ENCODE measurements at regions not wholly inside any gene's neighbourhood (a gene's known extent, or its start where the extent isn't known, plus 50 kb on each side); places are given as distances from the start of the nearest gene placed in this dataset.

DNA sequence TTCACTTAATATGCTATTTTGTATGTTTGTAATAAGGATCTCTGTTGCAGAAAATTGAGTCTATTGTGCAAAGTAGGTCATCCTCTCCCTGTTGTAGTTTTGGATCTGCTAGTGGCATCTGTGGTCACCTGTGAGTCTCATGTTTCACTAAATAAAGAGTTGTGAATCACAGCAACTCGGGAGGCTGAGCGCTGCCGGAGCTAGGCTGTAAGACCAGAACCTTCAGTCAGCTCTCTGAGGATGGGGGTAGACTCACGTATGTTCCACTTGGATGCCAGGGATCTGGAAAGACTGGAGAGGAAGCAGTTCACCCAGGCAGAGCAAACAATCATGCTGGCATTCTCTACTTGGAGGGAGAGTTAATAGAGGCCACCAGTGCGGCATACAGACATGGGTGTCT is 187.3 kb upstream of the FOXA2 start:
- RAD21 ChIA-PET (ENCODE audit: unreplicated experiment) = no interaction called here
- intact Hi-C loops (cut with micrococcal nuclease; ENCODE audit: unreplicated experiment) = no loop called here

More for the DNA sequence above, 187.3 kb upstream of the FOXA2 start:
- 17% methylated on average over 5 of the region's 5 CpGs for WGBS (ENCODE audit: insufficient coverage, insufficient replicate concordance, low lambda C conversion rate, missing lambda C conversion rate)
- ATAC-seq (no peak), FAIRE-seq (no peak), DNase-seq (ENCODE audit: low read depth, low spot score) (no peak)
- BruUV-seq (replicated peaks) = no TSS peak
- H4K20me1 ChIP-seq (ENCODE audit: control insufficient read depth, insufficient read depth) = no peaks in the 10 kb centered on the region
- H3K4me2 ChIP-seq (ENCODE audit: control insufficient read depth, insufficient read depth) = no peak overlapping the region
- H3K4me1 ChIP-seq (ENCODE audit: control insufficient read depth, insufficient read depth, low read length) = no peaks in the 10 kb centered on the region
- TF ChIP-seq, protein P1, sequence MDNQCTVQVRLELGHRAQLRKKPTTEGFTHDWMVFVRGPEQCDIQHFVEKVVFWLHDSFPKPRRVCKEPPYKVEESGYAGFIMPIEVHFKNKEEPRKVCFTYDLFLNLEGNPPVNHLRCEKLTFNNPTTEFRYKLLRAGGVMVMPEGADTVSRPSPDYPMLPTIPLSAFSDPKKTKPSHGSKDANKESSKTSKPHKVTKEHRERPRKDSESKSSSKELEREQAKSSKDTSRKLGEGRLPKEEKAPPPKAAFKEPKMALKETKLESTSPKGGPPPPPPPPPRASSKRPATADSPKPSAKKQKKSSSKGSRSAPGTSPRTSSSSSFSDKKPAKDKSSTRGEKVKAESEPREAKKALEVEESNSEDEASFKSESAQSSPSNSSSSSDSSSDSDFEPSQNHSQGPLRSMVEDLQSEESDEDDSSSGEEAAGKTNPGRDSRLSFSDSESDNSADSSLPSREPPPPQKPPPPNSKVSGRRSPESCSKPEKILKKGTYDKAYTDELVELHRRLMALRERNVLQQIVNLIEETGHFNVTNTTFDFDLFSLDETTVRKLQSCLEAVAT (IDR thresholded peaks at IDR 0.05) = no peak
- no peak for TF ChIP-seq CREM (IDR thresholded peaks at IDR 0.05; ENCODE audit: low read depth)
- TF ChIP-seq, protein P2, sequence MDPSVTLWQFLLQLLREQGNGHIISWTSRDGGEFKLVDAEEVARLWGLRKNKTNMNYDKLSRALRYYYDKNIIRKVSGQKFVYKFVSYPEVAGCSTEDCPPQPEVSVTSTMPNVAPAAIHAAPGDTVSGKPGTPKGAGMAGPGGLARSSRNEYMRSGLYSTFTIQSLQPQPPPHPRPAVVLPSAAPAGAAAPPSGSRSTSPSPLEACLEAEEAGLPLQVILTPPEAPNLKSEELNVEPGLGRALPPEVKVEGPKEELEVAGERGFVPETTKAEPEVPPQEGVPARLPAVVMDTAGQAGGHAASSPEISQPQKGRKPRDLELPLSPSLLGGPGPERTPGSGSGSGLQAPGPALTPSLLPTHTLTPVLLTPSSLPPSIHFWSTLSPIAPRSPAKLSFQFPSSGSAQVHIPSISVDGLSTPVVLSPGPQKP (IDR thresholded peaks at IDR 0.05; ENCODE audit: low read depth, low read length) = no peak
- TF ChIP-seq KAT2A (conservative IDR thresholded peaks at IDR 0.05; ENCODE audit: control insufficient read depth, low read depth, low read length) = no peak
- TF ChIP-seq, protein P3, sequence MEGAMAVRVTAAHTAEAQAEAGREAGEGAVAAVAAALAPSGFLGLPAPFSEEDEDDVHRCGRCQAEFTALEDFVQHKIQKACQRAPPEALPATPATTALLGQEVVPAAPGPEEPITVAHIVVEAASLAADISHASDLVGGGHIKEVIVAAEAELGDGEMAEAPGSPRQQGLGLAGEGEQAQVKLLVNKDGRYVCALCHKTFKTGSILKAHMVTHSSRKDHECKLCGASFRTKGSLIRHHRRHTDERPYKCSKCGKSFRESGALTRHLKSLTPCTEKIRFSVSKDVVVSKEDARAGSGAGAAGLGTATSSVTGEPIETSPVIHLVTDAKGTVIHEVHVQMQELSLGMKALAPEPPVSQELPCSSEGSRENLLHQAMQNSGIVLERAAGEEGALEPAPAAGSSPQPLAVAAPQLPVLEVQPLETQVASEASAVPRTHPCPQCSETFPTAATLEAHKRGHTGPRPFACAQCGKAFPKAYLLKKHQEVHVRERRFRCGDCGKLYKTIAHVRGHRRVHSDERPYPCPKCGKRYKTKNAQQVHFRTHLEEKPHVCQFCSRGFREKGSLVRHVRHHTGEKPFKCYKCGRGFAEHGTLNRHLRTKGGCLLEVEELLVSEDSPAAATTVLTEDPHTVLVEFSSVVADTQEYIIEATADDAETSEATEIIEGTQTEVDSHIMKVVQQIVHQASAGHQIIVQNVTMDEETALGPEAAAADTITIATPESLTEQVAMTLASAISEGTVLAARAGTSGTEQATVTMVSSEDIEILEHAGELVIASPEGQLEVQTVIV (IDR thresholded peaks at IDR 0.05; ENCODE audit: borderline replicate concordance, partially characterized antibody) = no peak
- no peak for TF ChIP-seq ASH2L (IDR thresholded peaks at IDR 0.05; ENCODE audit: borderline replicate concordance, low read depth)
- TF ChIP-seq HCFC1 (IDR thresholded peaks at IDR 0.05; ENCODE audit: low read length) = no peak
- no peak for TF ChIP-seq POLR2AphosphoS2 (IDR thresholded peaks at IDR 0.05; ENCODE audit: low read depth, low read length)
- TF ChIP-seq, protein P4, sequence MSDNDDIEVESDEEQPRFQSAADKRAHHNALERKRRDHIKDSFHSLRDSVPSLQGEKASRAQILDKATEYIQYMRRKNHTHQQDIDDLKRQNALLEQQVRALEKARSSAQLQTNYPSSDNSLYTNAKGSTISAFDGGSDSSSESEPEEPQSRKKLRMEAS (IDR thresholded peaks at IDR 0.05; ENCODE audit: low read depth, low read length) = no peak
- no peak for TF ChIP-seq RFX5 (IDR thresholded peaks at IDR 0.05; ENCODE audit: low read depth, low read length)
- no peaks in the 10 kb centered on the region for H3K36me3 ChIP-seq (ENCODE audit: control insufficient read depth in 2 of 2, insufficient read depth in 2 of 2, low read length in 1 of 2)
- no peak overlapping the region for H2AFZ ChIP-seq (ENCODE audit: control insufficient read depth, low read depth, low read length)
- in situ Hi-C loops (cut with MboI) = no loop called here
- no peaks in the 10 kb centered on the region for H3K9me3 ChIP-seq (replicated peaks; ENCODE audit: control insufficient read depth, insufficient read depth, low read length)
- H3K27ac ChIP-seq (ENCODE audit: control insufficient read depth, insufficient read depth) = no peak overlapping the region
- no peaks in the 10 kb centered on the region for H3K79me2 ChIP-seq (ENCODE audit: control insufficient read depth, insufficient read depth, low read length)
- H3K27me3 ChIP-seq (replicated peaks in 1 of 2; ENCODE audit: control insufficient read depth in 2 of 2, insufficient read depth in 2 of 2, low read length in 1 of 2) = 0 out of 4 replicates have a peak, but pooled peaks cover 0 to 1% of the 10 kb centered on the region in 2 experiments
- ChIA-PET POLR2A (no interaction called here), SMC1A (ENCODE audit: uncharacterized antibody, unreplicated experiment) (no interaction called here), CTCF (no interaction called here)
- H3K9ac ChIP-seq (ENCODE audit: control insufficient read depth, insufficient read depth, low read length) = no peak overlapping the region
- no peak overlapping the region for H3K4me3 ChIP-seq

Measured in GM12878 (cell line).